K562 (cell line): ENCODE measurements at regions not wholly inside any gene's neighbourhood (a gene's known extent, or its start where the extent isn't known, plus 50 kb on each side); places are given as distances from the start of the nearest gene placed in this dataset.

Source experiments
- ATAC-seq: fragments of 200-7000 bp; cut with Tn5 transposase; 3 replicates; pipeline ENCODE4 v1.9.1; 2020; ENCODE audit warnings: moderate library complexity
- BruUV-seq: library from RNA; stranded (reverse); fragments of 400-500 nt; replicated peaks from 2 replicates; lab custom pipeline; 2021; lab: Mats Ljungman, UMichigan
- CTCF ChIA-PET: fragments of 300-600 bp; formaldehyde crosslinking; extraction: SDS; loops from one replicate; lab custom pipeline; 2021; ENCODE audit warnings: low intra/inter-chr PET ratio; lab: Yijun Ruan, JAX
- POLR2A ChIA-PET: fragments of 300-600, 350-650 bp; sonication (Branson Sonifier 250); formaldehyde crosslinking; extraction: SDS; loops from one replicate; lab custom pipeline; 2021; ENCODE audit warnings: antibody characterized with exemption, inconsistent platforms; lab: Yijun Ruan, JAX
- DNase-seq, 4 experiments: peaks; one replicate each; pipeline versions ENCODE4 v3.0.0 to v3.0.0-alpha.2; 2011 to 2018; ENCODE audit warnings: low spot score in 3 of 4, mixed read lengths in 3 of 4; ENCODE audit errors: extremely low read depth in 1 of 4
- FAIRE-seq: peaks from 2 replicates; lab custom pipeline; 2011; peaks lifted over from hg19 to GRCh38; lab: Jason Lieb, UNC
- H2AFZ ChIP-seq: 2 replicates; pipeline ENCODE4 v1.6.0; 2011; ENCODE audit warnings: low read depth, low read length, control low read depth, inconsistent platforms
- H3K27ac ChIP-seq: fragments of 200-600 bp; 3 replicates; pipeline ENCODE4 v1.8.0; 2011; ENCODE audit warnings: low read depth, mild to moderate bottlenecking, control low read depth, inconsistent platforms, low read length, moderate library complexity, mixed read lengths; ENCODE audit errors: extremely low read depth
- H3K27me3 ChIP-seq, 2 experiments: fragments of 300-600 bp in 1 of 2; 2 replicates in 1 of 2; 3 replicates in 1 of 2; pipeline versions ENCODE4 v1.6.0 to v1.8.0; 2011; ENCODE audit warnings: inconsistent platforms in 2 of 2, low read length in 2 of 2, mild to moderate bottlenecking in 1 of 2, mixed read lengths in 1 of 2, moderate library complexity in 1 of 2; ENCODE audit not compliant: control insufficient read depth in 2 of 2, insufficient read depth in 2 of 2
- H3K36me3 ChIP-seq: fragments of 300-600 bp; 3 replicates; pipeline ENCODE4 v1.8.0; 2011; ENCODE audit warnings: mild to moderate bottlenecking, low read length, inconsistent platforms; ENCODE audit not compliant: control insufficient read depth, insufficient read depth
- H3K4me1 ChIP-seq, 2 experiments: fragments of 200-600 bp in 1 of 2; replicated peaks in 1 of 2; 2 replicates in 1 of 2; 3 replicates in 1 of 2; pipeline versions ENCODE4 v1.5.1 to v1.8.0; 2011; ENCODE audit warnings: inconsistent platforms in 2 of 2, low read length in 2 of 2, mild to moderate bottlenecking in 1 of 2, mixed read lengths in 1 of 2, moderate library complexity in 1 of 2; ENCODE audit not compliant: control insufficient read depth in 2 of 2, insufficient read depth in 2 of 2
- H3K4me2 ChIP-seq: 2 replicates; pipeline ENCODE4 v1.6.1; 2011; ENCODE audit warnings: low read length, control low read depth, inconsistent platforms, mixed read lengths; ENCODE audit not compliant: insufficient read depth
- H3K4me3 ChIP-seq: fragments of 200-600 bp; sonication (generic), shearing (Covaris generic); 2 replicates; pipeline ENCODE4 v1.5.1; 2016; ENCODE audit warnings: control low read depth, inconsistent platforms
- H3K79me2 ChIP-seq: fragments of 200-600 bp; 3 replicates; pipeline ENCODE4 v1.8.0; 2011; ENCODE audit warnings: low read length, inconsistent platforms; ENCODE audit not compliant: control insufficient read depth, insufficient read depth
- H3K9ac ChIP-seq, 2 experiments: 2 replicates each; pipeline versions ENCODE4 v1.6.0 to v1.6.1; 2011; ENCODE audit warnings: low read depth in 2 of 2, low read length in 2 of 2, control low read depth in 1 of 2, inconsistent platforms in 1 of 2, mild to moderate bottlenecking in 1 of 2, mixed read lengths in 1 of 2; ENCODE audit not compliant: insufficient read depth in 1 of 2
- H3K9me1 ChIP-seq: one replicate; pipeline ENCODE4 v1.6.0; 2011; ENCODE audit warnings: inconsistent platforms, mild to moderate bottlenecking, low read length, moderate library complexity; ENCODE audit not compliant: control insufficient read depth, insufficient read depth
- H3K9me3 ChIP-seq: replicated peaks from 2 replicates; pipeline ENCODE4 v1.5.1; 2011; ENCODE audit warnings: low read depth, low read length, inconsistent platforms; ENCODE audit not compliant: control insufficient read depth, insufficient read depth
- H4K20me1 ChIP-seq: replicated peaks from 2 replicates; pipeline ENCODE4 v1.6.1; 2011; ENCODE audit warnings: low read length, inconsistent platforms, mixed read lengths; ENCODE audit not compliant: control insufficient read depth, insufficient read depth
- BMI1 ChIP-seq: fragments of 150-350 bp; IDR thresholded peaks from 2 replicates; pipeline ENCODE4 v1.6.1; 2014; ENCODE audit warnings: low read length
- CHD1 ChIP-seq: fragments of 200-600 bp; sonication (generic); IDR thresholded peaks from one replicate; pipeline ENCODE4 v1.6.1; 2012; ENCODE audit warnings: mild to moderate bottlenecking, moderate library complexity, low read length, inconsistent platforms
- CTCF ChIP-seq, 3 experiments: IDR thresholded peaks in 2 of 3; conservative IDR thresholded peaks in 1 of 3; 2 replicates each; pipeline ENCODE4 v1.5.1; 2011 to 2012; ENCODE audit warnings: low read length in 3 of 3, mild to moderate bottlenecking in 3 of 3, control low read depth in 2 of 3, improper control_type of control experiment in 1 of 3, inconsistent platforms in 1 of 3, low read depth in 1 of 3, mixed read lengths in 1 of 3, moderate library complexity in 1 of 3; ENCODE audit not compliant: insufficient read depth in 2 of 3
- EHMT2 ChIP-seq: fragments of 450-650 bp; IDR thresholded peaks from 2 replicates; pipeline ENCODE4 v1.6.1; 2018; ENCODE audit warnings: antibody characterized with exemption
- EZH2 ChIP-seq: IDR thresholded peaks from 2 replicates; pipeline ENCODE4 v1.6.1; 2012; ENCODE audit warnings: low read depth, mild to moderate bottlenecking, inconsistent platforms, low read length, borderline replicate concordance
- GTF2E2 ChIP-seq: fragments of 200-800 bp; sonication (Bioruptor generic); IDR thresholded peaks from 2 replicates; pipeline ENCODE4 v1.6.1; 2016; ENCODE audit warnings: missing genetic modification characterization, missing compliant biosample characterization
- HLTF ChIP-seq: fragments of 450-650 bp; IDR thresholded peaks from 2 replicates; pipeline ENCODE4 v1.6.1; 2016
- IRF2 ChIP-seq: sonication (generic); formaldehyde crosslinking; IDR thresholded peaks from 2 replicates; pipeline ENCODE4 v1.8.1; 2022; ENCODE audit warnings: mild to moderate bottlenecking, missing genetic modification reagents
- NFXL1 ChIP-seq: fragments of 450-650 bp; formaldehyde crosslinking; IDR thresholded peaks from 2 replicates; pipeline ENCODE4 v1.4.0; 2021; ENCODE audit warnings: mild to moderate bottlenecking
- ZC3H8 ChIP-seq: fragments of 450-650 bp; IDR thresholded peaks from 2 replicates; pipeline ENCODE4 v1.6.1; 2017
- ZFP1 ChIP-seq: fragments of 450-650 bp; formaldehyde crosslinking; IDR thresholded peaks from 2 replicates; pipeline ENCODE4 v1.4.0; 2020; ENCODE audit warnings: mild to moderate bottlenecking, mixed read lengths
- ZNF41 ChIP-seq: fragments of 250-450 bp; sonication (Bioruptor Pico); conservative IDR thresholded peaks from 2 replicates; pipeline ENCODE4 v1.4.0; 2020; ENCODE audit warnings: mild to moderate bottlenecking
- ZNF695 ChIP-seq: fragments of 450-650 bp; formaldehyde crosslinking; IDR thresholded peaks from 2 replicates; pipeline ENCODE4 v1.4.0; 2020; ENCODE audit warnings: mild to moderate bottlenecking, moderate library complexity
- WGBS: fragments of 100-300 bp; shearing (Covaris generic); methylation state at CpG from one replicate; pipeline ENCODE4 v1.1.6; 2016; ENCODE audit warnings: low coverage, mixed read lengths; ENCODE audit not compliant: insufficient coverage; ENCODE audit errors: missing lambda C conversion rate; 5-methylcytosine and 5-hydroxymethylcytosine counted together
- in situ Hi-C: fragments of 300-500 bp; cut with MboI; formaldehyde crosslinking; loops from 4 replicates; pipeline ENCODE4 v1.15.0; 2018; ENCODE audit warnings: inconsistent platforms, mixed read lengths
- intact Hi-C: fragments of 100-400 bp; cut with micrococcal nuclease; formaldehyde crosslinking; loops from 2 replicates; pipeline ENCODE4 v1.14.2; 2022
- TF ChIP-seq, protein P1 (sequence below): fragments of 200-800 bp; sonication (Bioruptor generic); IDR thresholded peaks from 2 replicates; pipeline ENCODE4 v1.6.1; 2017; ENCODE audit warnings: missing genetic modification characterization, missing compliant biosample characterization

GRCh38 chr6:37569317-37569716 lies 69.6 kb upstream of the CCDC167 start:
- BruUV-seq, result no TSS peak
- no peak overlapping the region for H3K4me3 ChIP-seq
- no peak for TF ChIP-seq EHMT2
- no peak for TF ChIP-seq ZNF41 (CRISPR knock-in tag)
- TF ChIP-seq ZC3H8, result no peak
- TF ChIP-seq EZH2, result no peak
- TF ChIP-seq, protein P1, sequence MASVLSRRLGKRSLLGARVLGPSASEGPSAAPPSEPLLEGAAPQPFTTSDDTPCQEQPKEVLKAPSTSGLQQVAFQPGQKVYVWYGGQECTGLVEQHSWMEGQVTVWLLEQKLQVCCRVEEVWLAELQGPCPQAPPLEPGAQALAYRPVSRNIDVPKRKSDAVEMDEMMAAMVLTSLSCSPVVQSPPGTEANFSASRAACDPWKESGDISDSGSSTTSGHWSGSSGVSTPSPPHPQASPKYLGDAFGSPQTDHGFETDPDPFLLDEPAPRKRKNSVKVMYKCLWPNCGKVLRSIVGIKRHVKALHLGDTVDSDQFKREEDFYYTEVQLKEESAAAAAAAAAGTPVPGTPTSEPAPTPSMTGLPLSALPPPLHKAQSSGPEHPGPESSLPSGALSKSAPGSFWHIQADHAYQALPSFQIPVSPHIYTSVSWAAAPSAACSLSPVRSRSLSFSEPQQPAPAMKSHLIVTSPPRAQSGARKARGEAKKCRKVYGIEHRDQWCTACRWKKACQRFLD (CRISPR knock-in tag), result no peak
- no peak for TF ChIP-seq GTF2E2 (tag)
- TF ChIP-seq CTCF (IDR thresholded peaks at IDR 0.05 in 2 of 3, conservative IDR thresholded peaks at IDR 0.05 in 1 of 3; ENCODE audit: insufficient read depth in 2 of 3, low read depth in 1 of 3, low read length in 3 of 3), result no peak
- TF ChIP-seq BMI1, result no peak
- no peak for TF ChIP-seq NFXL1 (CRISPR knock-in tag)
- no peak for TF ChIP-seq IRF2 (CRISPR knock-in tag)
- TF ChIP-seq ZNF695 (CRISPR knock-in tag), result no peak
- no peak for TF ChIP-seq ZFP1
- TF ChIP-seq CHD1, result no peak
- TF ChIP-seq HLTF, result no peak

More at GRCh38 chr6:37569317-37569716, 69.6 kb upstream of the CCDC167 start:
- H3K9ac ChIP-seq, result no peak overlapping the region
- no peak for DNase-seq
- WGBS, result 1% methylated on average over 4 of the region's 4 CpGs
- H3K36me3 ChIP-seq, result no peaks in the 10 kb centered on the region
- POLR2A ChIA-PET, result interaction anchor here (0.6 to 1.5 kb wide), 4 partner anchors 10 to 176 kb away, joined by 3 read pairs; no protein-coding TSS in a partner anchor
- H3K27me3 ChIP-seq, result peaks cover 48 to 80% of the 10 kb centered on the region in 2 experiments
- in situ Hi-C loops (loop anchor here (10.0 kb wide), 1 partner anchor 185 kb away; no protein-coding TSS in a partner anchor), intact Hi-C loops (no loop called here)
- H3K4me1 ChIP-seq, result peaks cover 0 to 15% of the 10 kb centered on the region in 2 experiments; a peak in 2 of 5 replicates
- CTCF ChIA-PET, result no interaction called here
- no peak overlapping the region for H3K4me2 ChIP-seq
- H3K9me1 ChIP-seq, result no peaks in the 10 kb centered on the region
- FAIRE-seq, result no peak
- no peaks in the 10 kb centered on the region for H3K79me2 ChIP-seq
- ATAC-seq, result no peak
- H2AFZ ChIP-seq, result no peak overlapping the region
- peaks cover 7% of the 10 kb centered on the region; the same call in 1 of the 2 replicates for H4K20me1 ChIP-seq
- no peaks in the 10 kb centered on the region for H3K9me3 ChIP-seq
- no peak overlapping the region for H3K27ac ChIP-seq
